GM21381 (cell line): ENCODE measurements at regions not wholly inside any gene's neighbourhood (a gene's known extent, or its start where the extent isn't known, plus 50 kb on each side); places are given as distances from the start of the nearest gene placed in this dataset.

ENCODE experiments used
- ATAC-seq: cut with Tn5 transposase; IDR thresholded peaks from one replicate; pipeline ENCODE4 v1.9.1; 2021; ENCODE audit warnings: mild to moderate bottlenecking, moderate library complexity; ENCODE audit not compliant: unreplicated experiment

DNA sequence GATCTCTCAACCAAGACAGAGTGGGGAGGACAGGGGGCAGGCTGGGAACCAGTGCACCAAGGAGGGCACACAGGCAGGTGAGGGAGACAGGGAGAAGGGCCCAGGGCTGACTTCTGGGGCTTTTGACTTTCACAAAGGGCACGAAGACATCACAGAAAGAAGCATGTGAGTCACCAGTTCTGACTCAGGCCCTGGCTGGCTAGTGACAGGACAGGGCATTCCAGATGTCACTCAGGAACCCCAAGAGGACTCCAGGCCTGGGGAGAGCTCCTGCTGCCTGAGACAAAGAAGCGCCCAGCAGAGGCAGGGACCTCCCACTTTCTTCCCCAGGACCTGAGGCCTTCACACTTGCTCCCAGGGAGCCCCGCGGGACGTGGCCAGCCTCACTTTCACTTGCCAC is 497.2 kb downstream of the BUD13 start:
- ATAC-seq: no peak

DNA sequence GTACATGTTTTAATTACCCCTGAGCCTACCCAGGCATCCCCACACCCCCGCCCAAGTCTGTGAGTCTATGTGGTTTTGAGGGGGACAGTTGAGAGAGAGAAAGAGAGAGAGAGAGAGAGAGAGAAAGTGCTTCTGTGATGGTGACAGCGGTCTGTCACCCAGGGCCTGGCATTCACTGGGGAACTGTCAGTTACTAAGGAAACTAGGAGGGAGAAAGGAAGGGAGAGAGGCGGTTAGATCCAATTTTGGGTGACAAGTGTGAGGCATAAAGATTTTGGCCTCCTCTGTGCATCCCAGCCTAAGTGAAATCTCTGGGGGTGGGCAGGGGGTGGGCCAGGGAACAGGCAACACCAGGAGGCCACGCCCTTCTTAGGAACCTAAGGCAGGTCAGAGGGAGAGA is 498.3 kb downstream of the BUD13 start:
- ATAC-seq: no peak

DNA sequence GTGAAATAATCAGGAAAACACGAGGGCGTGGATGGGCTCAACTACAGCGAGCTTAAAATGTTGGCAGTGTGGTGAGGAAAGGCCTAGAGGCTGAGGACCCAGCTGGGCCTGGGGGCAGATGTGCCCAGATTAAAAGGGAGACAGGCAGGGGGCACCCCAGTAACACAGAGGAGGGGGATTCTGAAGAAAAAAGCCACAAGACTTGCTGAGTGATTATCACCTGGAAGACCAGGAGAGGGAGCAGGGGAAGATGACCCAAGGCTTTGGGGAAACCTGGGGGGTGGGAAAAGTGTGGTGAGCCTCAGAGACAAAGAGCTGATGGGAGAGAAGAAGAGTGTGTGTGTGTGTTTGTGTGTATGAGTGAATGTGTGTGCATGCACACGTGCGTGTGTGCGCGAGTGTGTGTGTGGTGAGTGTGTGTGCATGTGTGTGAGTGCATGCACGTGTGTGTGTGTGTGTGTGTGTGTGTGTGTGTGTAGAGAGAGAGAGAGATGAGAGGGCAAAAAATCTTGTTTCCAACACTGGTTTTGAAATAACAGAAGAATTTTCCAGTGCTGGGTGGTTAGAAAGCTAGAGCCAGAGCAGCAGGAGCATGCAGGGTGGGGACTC is 500.5 kb downstream of the BUD13 start:
- ATAC-seq: no peak

DNA sequence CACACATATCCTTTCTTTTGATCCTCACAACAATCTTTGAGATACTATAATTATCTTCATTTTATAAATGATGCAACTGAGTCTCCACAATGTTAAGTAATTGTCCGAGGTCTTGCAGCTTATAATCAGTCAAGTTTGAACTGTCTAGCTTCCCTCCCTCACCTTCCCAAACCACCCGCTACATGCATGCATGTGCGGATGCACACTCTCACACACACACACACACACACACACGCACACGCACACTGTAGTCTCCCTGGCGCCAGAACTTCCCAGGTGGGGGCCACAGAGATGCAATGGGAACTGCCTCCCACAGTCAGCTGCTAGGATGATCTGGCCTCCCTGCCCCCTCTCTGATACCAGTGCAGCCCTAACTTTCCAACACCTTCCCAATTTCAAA is 501.3 kb downstream of the BUD13 start:
- no peak for ATAC-seq

DNA sequence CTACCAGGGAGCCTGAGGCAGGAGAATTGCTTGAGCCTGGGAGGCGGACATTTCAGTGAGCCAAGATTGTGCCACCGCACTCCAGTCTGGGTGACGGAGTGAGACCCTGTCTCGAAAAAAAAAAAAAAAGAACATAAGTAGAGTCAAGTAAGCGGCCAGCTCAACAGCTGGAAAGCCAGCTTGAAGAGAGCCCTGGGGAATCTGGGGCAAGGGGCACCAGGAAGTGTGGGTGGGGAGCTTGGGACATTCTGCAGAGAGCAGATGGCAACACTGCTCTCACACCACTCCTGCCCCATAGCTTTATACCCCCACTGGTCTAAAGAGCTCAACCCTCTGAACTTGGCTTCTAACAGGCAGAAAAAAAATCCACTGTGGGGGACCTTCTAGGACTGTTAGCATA is 505.6 kb downstream of the BUD13 start:
- no peak for ATAC-seq

DNA sequence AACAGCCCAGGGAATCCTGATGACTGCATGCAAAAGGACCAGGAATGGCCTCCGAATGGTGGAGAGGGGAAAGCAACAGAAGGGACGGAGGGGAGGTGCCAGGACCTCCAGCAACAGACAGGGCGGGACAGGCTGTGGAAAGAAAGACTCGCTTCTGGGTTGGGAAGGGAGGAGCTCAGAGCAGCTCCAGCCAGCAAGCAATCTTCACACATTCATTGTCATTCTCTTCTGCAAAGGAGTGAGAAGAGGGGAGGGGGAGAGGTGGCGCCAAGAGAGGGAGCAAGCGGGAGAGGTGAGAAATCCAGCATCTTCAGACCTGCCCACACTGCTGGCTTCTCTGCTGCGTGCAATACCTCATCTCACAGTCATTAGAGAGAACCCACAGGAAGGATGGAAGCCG is 509.0 kb downstream of the BUD13 start:
- no peak for ATAC-seq

DNA sequence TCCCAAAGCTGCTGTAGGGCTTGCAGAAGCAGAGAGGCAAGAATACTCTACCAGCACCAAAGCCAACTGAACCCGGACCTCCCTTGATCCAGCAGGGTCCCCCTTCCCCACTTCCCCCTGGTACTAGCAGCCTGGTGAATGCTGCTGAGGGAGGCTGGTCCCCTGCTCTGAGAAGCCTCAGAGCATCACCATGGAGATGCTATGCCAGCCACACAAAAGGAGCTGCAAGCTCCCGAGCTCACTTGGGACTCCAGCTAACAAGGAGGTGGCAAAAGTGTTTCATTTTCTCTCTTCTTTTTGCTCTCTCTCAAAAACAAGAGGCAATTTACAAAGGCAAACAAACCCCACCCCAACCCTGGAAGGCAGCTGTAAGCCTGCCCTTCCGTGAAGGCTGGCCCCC is 509.8 kb downstream of the BUD13 start:
- no peak for ATAC-seq

DNA sequence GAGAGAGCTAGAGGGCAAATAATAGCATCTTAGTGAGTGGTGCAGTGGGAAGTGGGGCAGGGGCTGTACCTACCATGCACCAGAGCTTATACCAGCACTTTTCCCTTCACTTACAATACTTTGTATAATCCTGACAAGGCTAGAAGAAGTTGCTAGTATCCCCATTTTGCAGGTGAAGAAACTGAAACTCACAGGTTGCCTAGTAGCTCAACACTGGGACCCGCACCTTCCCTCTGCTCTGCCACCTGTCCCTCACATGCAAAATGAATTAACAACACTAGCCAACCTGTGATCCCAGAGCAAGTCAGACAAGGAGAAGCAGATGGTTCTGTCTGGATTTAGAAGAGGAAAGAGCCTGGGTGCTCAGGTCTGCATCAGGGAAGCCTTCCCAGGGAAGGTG is 510.4 kb downstream of the BUD13 start:
- no peak for ATAC-seq

DNA sequence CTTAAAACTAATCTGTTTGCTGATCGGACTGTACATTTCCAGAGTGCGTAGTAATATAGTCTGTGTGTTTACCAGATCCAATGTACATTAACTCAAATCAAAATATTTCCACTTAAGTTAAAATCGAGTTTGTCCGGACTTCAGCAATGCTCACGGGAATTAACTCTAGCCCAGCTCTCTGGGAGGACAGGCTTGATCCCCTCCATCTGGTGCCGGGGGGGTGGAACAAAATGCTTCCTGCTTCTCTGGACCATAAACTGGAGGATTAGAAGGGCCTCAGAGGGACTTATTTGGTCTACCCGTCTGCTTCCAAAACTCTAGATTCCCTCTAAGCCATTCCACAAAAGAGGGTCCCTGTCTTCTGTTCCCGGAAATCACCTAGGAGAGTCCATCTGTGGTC is 511.2 kb downstream of the BUD13 start:
- ATAC-seq: no peak

DNA sequence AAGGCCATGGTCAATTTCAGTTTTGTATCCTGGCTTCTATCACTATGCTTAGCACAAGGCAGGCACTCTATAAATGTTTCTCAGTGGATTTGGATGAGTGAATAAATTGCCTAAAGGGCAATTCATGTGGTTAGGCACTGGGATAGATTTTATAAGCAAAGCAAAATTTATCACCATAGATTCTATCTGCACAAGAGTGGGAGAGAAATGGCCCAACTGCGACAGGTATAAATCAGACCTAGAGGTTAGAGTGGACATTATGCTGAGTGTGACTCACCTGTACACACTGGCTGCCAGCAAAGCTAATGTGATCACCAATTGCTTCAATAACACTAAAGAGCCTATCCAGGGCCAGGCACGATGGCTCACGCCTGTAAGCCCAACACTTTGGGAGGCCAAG is 514.0 kb downstream of the BUD13 start:
- no peak for ATAC-seq

DNA sequence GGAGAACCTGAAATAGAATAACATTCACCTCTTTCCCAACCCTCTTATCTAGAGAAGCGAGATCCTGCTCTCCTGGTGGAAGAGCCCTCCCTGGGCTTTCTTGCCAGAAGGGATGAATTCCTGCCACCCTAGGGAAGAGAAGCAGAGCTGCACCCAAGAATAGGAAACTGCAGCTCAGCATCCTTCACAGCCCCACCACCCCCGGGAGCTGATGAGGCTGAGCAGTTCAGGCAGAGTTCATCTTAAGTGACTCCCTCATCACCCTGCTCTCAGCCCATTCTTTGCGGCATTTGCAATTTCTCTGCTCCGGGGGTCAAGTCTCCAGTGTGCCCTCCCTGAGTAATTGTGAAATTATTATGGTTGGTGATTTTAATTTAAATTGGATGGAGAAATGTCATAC is 514.9 kb downstream of the BUD13 start:
- no peak for ATAC-seq

DNA sequence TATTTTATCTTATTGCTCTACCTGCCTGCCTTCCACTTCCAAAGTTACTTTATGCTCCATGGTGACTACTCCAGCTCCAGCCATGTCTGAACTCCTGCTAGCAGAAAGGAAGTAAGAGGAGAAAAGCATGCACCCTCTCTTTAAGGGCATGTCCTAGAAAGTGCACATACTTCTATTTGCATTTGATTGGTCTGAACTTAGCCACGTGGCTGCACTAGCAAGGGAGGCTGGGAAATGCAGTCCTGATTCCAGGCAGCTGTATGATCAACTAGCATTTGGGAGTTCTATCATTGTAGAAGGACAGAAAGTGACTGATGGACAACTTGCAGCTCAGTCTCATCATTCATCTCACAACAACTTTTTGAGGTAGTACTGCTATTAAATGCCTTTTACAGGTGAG is 515.7 kb downstream of the BUD13 start:
- no peak for ATAC-seq

DNA sequence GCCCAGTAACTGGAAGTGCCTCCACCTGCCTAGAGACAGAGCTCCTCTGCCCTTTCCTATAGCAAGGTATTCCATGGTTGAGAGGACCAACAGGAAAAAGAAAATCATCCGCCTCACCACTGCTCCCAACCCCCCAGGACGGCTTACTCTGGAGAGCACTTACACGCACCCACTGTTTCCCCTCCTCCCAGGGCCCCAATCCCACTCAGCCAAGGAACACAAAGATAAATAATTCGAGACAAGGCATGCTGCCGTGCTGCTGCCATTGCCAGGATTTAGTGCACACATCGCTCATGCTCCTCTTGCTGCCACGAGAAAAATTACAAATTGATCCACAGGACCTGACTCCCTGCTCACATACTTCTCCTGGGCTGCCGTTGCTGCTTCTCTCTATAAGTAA is 516.6 kb downstream of the BUD13 start:
- no peak for ATAC-seq

DNA sequence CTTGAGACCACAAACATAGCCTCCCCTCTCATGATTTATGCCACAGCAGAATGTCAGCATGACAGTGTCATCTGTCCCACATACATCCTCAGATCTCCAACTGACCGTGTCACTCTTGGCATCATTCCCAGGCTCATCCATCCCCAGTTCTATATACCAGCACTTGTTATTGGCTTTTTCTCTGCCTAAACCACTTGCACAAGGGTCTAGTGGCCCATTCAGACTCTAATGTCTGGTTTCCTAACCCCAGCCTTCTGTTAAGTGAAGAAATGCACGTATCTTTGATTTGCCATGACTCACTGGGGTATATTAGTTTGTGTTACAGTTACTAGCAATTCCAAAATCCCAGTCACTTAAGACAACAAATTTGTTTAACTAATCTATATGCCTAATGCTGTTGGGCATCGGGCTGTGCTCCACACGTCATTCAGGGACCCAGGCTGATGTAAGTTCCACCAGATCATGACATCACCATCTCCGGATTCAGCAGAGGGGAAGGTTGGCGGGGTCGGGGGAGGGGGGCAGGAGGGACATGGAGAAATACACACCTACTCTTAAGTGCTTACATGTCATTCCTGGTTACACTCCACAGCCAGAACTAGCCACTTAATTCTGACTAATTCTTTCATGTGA is 517.4 kb downstream of the BUD13 start:
- no peak for ATAC-seq

DNA sequence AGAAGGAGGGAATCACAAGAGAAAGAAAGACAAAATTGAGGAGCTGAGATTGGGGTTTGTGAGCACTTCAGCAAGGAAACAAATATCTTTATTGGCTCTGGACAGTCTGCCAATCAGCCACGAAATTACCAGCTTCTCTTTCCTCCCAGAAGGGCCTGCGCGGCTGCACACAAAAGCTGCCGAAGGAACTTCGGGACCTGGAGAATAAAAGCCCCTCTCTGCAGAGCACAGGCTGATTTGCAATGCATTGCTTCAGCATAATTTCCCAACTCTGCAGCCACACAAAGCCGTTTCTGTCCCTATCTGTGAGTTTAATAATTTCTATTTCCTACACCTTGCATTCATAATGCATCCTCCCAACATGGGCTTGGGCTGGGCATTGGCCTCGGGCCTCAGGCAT is 522.6 kb downstream of the BUD13 start:
- no peak for ATAC-seq

DNA sequence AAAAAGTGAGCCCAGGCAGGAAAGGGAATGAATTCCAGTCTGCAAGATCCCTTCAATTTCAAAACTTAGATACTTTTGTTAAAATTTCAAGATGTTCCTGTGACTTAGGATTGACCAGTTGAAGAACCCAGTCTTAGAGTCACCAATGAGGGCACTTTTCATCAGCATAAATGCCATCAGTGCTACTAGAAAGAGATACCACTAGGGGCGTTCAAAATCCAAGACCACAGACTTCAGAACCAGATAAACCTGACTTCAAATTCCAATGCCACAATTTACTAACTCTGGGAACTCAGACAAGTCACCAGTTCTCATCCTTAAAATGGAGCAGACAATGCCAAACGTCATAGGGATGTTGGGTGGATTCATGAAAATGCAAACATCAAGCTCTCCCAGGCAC is 523.2 kb downstream of the BUD13 start:
- no peak for ATAC-seq

DNA sequence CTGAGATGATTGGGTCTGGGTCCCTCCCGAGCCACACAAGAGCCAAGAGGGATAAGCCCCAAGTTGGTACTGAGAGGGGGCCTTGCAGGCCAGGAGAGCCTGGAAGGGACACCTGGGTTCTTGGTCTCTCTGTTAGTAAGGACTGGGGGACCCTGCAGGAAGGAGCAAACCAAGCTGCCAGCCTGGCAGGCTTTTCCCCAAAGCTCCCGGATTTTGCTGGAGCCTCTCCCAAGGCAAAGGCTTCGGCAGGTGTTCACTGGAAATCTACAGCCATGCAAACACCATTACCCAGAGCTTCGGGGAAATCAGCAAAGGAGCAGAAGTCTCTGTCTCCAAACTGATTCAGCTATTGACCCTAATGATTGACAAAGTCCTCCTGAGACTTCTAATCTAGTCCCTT is 527.9 kb downstream of the BUD13 start:
- no peak for ATAC-seq

DNA sequence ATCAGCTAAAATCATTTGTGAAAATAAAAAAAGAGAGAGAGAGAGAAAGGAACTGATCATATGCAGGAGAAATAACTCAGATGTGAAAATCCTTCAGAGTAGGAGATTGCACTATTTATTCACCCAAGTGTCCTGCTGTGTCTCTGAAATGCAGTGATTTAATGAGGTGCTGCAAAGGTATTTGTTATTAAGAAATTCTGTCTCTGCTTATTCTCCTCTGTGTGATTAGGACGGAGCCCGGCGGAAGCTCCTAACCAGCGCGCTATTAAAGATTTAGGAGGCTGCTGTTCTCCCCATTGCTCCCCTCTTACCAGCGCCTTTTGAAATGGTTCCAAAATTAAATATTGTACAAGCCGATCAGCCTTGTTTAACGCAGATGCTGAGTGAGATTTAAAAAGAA is 528.3 kb downstream of the BUD13 start:
- no peak for ATAC-seq

DNA sequence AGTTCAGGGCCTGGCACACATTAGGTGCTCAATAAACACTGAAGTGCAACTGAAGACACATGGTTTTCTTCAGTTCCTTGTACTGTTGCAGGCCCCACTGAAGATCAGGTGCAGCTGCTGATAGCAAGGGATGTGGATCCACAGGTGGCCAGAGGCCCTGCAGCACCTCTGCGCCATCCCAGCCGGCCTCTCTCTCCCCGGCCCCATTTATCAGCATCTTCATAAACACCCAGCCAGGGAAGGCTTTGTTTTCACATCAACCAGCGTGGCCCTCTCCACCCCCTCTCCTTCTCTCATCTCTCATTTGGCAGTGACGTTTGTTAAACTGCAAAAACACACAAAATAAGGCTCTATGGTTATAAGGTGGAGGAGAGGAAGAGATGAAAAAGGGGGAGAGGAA is 528.8 kb downstream of the BUD13 start:
- ATAC-seq: no peak

DNA sequence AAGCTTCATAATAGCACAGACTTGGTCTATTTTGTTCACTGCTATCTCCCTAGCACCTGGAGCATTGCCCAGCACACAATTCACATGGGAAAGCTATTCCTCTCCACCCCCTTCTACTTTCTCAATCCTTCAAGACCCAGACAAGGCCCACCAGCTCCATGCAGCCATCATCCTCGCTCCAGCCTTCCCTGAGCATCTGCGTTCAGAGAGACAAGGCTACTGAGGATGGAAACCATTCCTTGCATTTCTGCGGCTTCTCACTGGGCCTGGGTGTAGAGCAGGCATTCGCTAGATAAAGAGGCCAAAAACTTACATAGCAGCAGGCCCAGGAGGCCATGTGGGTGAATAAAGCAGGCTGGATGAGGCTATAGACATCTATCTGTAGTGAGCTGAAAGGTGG is 530.8 kb downstream of the BUD13 start:
- ATAC-seq: no peak

DNA sequence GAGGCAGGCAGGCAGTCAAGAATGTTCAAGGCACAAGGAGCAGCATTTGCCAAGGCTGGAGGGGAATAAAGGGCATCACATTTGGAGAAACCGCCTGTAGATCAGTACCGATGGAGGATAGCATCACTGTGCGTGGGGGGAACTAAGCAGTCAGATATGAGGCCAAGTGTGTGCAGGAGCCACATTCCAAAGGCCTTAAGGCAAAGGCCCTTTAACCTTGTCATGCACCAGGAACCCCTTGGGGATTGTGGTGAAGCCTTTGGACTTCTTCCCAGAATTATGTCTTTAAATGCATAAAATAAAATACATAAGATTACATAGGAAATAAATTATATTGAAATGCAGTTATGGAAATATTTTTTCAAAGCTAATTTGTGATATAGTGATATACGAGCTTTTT is 532.1 kb downstream of the BUD13 start:
- no peak for ATAC-seq

DNA sequence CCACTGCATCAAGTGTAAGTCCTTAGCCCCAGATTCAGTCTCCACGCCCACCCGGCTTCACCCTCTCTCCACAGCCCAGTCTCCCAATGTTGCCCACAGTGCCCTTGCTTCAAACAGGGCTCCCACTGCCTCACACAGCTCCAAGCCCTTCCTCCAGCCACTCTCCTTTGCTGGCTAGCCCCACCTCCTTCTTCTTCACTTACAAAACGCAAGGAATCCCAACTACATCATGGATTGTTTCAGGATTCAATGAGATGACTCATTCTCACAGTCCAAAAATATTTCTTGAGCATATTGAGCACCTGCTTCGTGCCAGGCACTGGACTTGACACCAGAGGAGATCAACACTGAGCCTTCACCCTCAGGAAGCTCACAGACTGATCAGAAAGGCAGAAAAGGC is 533.5 kb downstream of the BUD13 start:
- ATAC-seq: no peak

DNA sequence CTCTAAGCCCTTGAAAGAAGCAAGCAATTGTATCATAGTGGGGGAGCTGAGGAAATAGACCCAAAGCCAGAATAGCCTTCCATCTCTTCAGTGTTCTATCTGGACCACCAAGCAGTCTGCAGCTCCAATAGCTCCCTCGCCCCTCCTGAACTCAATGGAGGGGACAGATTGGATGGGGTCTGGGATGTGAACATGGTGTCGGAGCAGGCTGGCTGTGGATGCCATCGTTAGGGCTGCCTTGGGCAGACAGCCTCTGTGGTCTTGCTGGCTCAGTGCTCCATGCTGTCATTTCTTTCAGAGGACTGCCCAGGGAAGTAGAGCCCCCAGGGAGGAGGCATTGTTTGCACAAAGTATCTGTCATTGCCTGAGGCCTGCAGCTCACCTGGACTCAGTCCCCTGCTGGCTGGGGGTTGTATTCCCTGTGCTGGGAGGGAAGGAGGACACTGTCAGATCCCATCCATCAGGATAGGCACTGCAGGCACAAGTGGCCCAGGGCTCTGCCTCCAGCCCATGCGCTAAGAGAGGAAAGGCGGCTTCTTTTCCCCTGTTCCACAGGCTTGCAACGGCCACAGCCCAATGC is 537.7 kb downstream of the BUD13 start:
- no peak for ATAC-seq
